ENCODE measurements at regions not wholly inside any gene's neighbourhood (a gene's known extent, or its start where the extent isn't known, plus 50 kb on each side); places are given as distances from the start of the nearest gene placed in this dataset.

DNA sequence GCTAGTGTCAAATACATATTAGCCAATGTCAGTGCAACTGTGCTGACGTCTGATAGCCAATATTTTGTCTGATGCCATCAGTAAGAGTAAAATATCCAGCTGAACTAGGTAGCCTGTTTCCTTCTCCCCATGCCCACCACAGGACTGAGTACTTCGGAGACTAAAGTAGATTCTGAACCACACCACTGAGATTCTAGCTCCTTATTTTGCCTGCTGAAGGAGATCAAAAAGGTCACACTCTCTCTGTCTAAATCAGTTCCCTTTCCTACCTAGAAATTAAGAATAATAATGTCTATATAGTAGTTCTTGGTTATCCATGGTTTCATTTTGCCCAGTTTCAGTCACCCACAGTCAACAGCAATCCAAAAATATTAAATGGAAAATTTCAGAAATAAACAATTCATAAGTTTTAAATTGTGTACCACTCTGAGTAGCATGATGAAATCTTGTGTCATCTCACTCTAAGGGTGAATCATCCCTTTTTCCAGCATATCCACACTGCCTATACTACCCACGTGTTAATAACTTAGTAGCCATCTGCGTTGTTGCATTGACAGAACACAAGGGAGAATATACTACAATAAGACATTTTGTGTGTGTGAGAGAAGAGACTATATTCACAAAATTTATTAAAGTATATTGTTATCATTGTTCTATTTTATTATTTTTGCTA is 1043.3 kb upstream of the PIK3C3 start:
- in situ Hi-C loops (cut with HindIII; ENCODE audit: low sequenced_read_pairs), result no loop called here
- no peak for DNase-seq (ENCODE audit: low spot score)

GRCh38 chr18:40911041-40911440 is 1044.0 kb upstream of the PIK3C3 start:
- no peak for DNase-seq (ENCODE audit: low spot score)
- in situ Hi-C loops (cut with HindIII; ENCODE audit: low sequenced_read_pairs), result no loop called here

- DNase-seq (ENCODE audit: low spot score), result no peak
- in situ Hi-C loops (cut with HindIII; ENCODE audit: low sequenced_read_pairs), result no loop called here
These were observed 1047.2 kb upstream of the PIK3C3 start for GRCh38 chr18:40907842-40908241.

DNA sequence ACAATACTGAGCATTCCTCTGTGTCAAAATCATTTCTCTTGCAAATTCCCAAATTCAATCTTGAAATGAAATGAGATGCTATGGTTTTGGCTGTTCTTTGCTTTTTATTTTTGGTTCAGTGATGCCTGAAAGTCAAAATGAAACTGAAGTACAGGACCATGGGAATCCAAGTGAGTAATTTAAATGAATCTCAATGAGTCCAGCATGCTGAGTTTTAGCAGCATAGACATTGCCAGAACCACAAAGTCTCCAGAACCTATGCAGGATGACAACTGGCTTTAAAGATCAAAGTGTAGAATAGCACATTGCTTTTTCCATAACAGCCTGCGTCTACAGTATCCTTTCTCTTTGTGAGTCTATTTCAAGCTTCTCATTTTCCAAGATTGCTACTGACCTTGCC is 1050.7 kb upstream of the PIK3C3 start:
- in situ Hi-C loops (cut with HindIII; ENCODE audit: low sequenced_read_pairs), result no loop called here
- DNase-seq (ENCODE audit: low spot score), result peak; percentile 32

DNA sequence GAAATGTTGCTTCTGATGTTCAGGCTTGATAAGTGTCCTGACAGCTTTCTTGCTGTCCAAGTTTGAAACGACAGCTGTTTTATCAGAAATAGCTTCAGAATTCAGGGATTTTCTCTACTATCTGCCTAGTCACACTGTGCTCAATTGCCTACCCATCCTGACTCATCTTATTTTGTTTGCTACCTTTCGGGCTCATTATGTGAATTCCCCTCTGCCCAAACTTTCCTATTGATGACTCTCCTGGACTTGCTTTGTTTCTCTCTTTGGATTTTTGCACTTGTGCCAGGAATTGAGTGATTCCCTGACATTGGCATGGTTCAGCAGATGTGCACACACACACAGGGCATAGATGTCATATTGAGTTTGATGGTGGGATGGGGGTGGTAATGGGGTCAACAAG is 1052.6 kb upstream of the PIK3C3 start:
- DNase-seq (ENCODE audit: low spot score), result no peak

GRCh38 chr18:40897884-40898283 is 1057.2 kb upstream of the PIK3C3 start:
- in situ Hi-C loops (cut with HindIII; ENCODE audit: low sequenced_read_pairs), result no loop called here
- DNase-seq (ENCODE audit: low spot score), result no peak

More for the DNA sequence above, 1052.6 kb upstream of the PIK3C3 start:
- in situ Hi-C loops (cut with HindIII; ENCODE audit: low sequenced_read_pairs), result no loop called here

GRCh38 chr18:40883271-40883670 is 1071.8 kb upstream of the PIK3C3 start:
- in situ Hi-C loops (cut with HindIII; ENCODE audit: low sequenced_read_pairs), result no loop called here
- DNase-seq (ENCODE audit: low spot score), result no peak

DNA sequence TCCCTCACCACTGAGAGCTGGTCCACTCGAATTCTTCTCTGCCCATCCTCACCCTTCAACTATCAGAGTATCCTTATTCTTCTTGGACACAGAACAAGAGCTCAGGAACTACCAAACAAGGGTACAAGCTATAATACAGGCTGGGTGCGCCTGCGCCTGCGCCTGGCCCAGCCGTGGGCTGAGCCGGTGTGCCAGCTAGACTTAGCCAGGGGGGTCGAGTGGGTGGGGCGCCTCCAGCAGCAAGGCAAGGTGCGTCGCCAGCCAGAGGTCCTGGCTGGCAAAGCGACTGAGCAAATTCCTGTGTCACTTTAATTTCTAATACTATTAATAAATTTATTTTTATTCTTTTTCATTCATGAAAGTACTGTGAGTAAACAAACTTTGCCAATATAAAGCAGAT is 1072.6 kb upstream of the PIK3C3 start:
- DNase-seq (ENCODE audit: low spot score), result no peak
- in situ Hi-C loops (cut with HindIII; ENCODE audit: low sequenced_read_pairs), result no loop called here

DNA sequence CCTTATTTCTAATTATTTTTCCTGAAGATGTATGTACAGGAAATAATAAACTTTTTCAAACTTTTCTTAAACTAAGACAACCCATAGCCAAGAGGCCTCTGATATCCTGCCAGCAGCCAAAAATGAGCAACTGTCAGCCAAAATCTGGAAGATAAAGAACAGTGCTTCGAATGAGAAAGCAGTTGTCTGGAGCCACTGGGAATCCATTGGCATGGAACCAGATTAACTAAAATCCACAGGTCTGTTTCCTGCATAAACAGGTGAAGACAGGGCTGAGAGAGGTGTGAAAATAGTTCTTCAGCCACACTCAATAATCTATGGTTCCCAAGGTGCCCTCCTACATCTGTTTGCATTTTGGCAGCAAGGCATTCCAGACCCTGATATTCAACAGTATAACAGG is 1076.7 kb upstream of the PIK3C3 start:
- in situ Hi-C loops (cut with HindIII; ENCODE audit: low sequenced_read_pairs), result no loop called here

DNA sequence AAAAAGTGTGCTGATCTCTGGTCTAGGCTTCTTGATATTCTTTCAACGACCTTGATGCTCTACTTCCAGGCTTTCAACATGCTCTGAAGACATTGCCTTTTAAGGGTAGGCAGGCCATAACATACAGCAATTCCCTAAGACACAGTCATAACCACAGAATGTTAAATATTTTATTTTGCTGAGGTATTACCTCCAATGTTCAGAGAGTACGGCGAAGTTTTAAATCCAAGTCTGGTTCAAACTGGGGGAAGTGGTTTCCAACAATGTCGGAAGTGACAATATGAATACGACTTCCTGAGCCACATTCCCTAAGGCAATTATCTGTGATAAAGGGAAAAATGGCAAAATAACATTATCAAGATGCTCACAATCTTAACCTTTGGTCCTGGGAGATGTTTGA is 1077.9 kb upstream of the PIK3C3 start:
- DNase-seq (ENCODE audit: low spot score), result no peak
- in situ Hi-C loops (cut with HindIII; ENCODE audit: low sequenced_read_pairs), result no loop called here

More for the DNA sequence above, 1076.7 kb upstream of the PIK3C3 start:
- no peak for DNase-seq (ENCODE audit: low spot score)

DNA sequence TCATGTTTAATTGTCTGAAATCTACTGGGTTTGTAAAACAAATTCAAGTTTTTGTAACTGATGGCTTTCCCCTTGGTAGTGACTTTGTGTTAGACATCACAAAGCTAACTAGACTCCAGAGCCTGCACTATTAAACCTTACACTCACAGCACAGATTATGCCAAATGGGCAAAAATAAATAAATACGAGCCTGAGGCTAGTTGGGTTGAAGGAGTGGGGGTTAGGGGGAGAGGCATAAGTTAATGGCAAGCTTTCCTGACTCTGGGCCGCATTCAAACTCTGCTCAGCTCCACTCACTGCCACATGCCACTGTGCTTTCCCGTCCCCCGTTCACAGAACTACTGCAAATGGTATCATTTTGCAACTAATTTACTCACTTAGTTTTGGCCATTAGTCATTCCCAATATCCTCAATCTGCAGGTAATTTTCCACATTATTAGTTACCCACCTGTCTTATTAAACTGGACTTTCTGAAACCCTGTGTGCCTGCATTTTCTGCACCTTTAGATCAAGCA is 1079.9 kb upstream of the PIK3C3 start:
- in situ Hi-C loops (cut with HindIII; ENCODE audit: low sequenced_read_pairs), result no loop called here
- no peak for DNase-seq (ENCODE audit: low spot score)

- no peak for DNase-seq (ENCODE audit: low spot score)
- in situ Hi-C loops (cut with HindIII; ENCODE audit: low sequenced_read_pairs), result no loop called here
These were observed 1080.8 kb upstream of the PIK3C3 start for GRCh38 chr18:40874233-40874632.

GRCh38 chr18:40868110-40868858 is 1086.8 kb upstream of the PIK3C3 start:
- no peak for DNase-seq (ENCODE audit: low spot score)
- in situ Hi-C loops (cut with HindIII; ENCODE audit: low sequenced_read_pairs), result no loop called here

DNA sequence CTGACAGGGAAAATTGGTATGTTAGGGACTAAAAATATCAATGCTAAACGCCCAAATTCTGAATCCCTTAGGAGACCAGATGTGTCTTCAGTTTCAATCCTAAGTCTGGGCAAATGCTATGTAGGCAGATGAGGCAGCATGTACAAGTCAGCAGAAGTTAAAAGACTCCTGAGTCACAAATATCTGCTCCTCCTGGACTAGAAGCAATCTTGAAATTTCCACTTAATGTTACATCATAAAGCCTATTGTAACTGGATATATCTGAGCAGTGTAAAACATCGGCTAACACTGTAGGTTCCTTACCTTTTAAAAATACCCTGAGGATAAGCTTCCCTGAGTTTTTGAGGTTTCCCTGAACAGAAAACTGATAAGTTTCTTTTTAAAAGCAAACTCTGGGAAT is 1087.6 kb upstream of the PIK3C3 start:
- no peak for DNase-seq (ENCODE audit: low spot score)
- in situ Hi-C loops (cut with HindIII; ENCODE audit: low sequenced_read_pairs), result no loop called here

GRCh38 chr18:40866968-40867367 is 1088.1 kb upstream of the PIK3C3 start:
- DNase-seq (ENCODE audit: low spot score), result no peak
- in situ Hi-C loops (cut with HindIII; ENCODE audit: low sequenced_read_pairs), result no loop called here

DNA sequence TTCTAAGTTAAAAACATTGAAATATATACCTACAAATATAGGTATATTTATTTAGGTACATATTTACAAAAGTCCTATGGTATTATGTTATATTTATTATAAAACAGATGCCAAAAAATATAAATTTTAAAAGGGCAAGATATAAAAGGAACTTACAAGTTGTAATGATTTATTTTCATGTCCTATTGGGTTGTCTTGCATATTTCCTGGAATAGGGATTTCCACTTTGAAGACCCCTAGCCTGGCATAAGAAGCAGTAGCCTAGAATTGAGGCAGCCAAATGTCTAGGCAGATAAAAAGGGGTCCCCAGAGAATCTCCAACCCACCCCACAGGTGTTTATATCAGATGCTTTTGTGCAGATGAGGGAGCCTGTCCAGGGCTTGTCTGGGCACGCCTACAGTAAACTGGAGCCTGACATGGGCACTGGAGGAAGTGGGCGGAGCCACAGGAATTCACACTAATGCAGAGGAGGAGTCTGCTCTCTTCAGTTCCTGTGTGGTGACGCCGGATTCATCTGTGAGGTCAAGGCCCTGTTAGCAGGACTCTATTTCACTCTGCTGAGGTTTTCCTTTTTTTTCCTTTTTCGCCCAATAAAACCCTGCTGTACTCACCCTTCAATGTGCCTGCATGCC is 1088.9 kb upstream of the PIK3C3 start:
- no peak for DNase-seq (ENCODE audit: low spot score)
- in situ Hi-C loops (cut with HindIII; ENCODE audit: low sequenced_read_pairs), result no loop called here

GRCh38 chr18:40864846-40865245 is 1090.2 kb upstream of the PIK3C3 start:
- no peak for DNase-seq (ENCODE audit: low spot score)
- in situ Hi-C loops (cut with HindIII; ENCODE audit: low sequenced_read_pairs), result no loop called here

DNA sequence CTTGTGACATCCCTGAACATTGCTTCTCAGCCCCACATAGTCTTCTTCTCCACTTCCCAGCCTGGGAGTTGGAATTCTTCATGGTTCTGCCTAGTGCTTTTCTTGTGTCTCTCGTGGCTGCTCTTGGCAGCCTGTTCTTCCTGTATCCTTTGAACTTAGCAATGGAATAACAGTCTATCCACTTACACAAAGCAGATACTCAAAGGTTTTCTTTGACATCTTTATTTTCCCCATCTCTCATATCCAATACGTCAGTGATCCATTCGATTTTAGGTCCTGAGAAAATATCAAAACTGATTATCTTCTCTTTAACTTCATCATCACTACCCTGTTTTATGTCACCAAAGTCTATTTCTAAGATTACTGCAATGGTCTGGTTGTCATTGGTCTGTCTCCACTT is 1091.2 kb upstream of the PIK3C3 start:
- DNase-seq (ENCODE audit: low spot score), result no peak
- in situ Hi-C loops (cut with HindIII; ENCODE audit: low sequenced_read_pairs), result no loop called here

DNA sequence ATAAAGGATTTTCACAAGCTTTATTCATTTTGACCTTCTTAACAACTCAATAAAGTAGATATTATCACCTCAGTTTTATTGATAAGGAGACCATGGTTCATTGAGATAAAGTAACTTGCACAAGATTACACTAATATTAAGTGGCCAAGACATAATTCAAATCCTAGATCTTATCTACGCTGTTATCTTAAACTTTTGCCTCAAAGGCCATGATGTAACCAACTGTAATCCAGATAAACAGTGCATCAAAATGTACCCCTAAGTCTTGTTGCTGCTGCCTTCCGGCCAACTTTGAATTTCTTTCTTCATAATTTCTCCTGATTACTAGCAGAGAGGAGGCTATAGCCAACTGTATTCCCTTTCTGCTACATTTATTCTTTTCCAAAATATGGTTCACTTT is 1094.8 kb upstream of the PIK3C3 start:
- in situ Hi-C loops (cut with HindIII; ENCODE audit: low sequenced_read_pairs), result no loop called here
- DNase-seq (ENCODE audit: low spot score), result no peak

DNA sequence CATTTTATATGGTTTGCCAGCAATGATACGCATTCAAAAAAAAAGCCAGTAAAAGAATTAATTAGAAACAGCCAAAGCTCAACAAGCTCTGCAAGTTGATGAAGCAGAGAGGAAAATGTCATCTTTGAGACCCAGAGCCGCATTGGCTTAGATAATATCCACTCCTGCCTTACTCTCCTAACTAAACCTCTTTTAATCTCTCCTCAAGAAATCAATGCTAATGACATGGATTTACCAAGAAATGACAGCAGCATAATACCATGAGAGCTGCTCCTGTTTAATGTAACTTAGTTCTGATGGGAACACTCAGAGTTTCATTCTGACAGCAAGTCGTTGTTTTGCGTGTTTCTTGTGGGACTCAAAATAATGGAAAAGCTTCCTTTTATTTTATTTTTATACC is 1099.4 kb upstream of the PIK3C3 start:
- in situ Hi-C loops (cut with HindIII; ENCODE audit: low sequenced_read_pairs), result no loop called here
- DNase-seq (ENCODE audit: low spot score), result no peak

Measured in G401 (cell line).